OCI-LY7 (cell line): ENCODE measurements at regions not wholly inside any gene's neighbourhood (a gene's known extent, or its start where the extent isn't known, plus 50 kb on each side); places are given as distances from the start of the nearest gene placed in this dataset.

Source experiments
- BruUV-seq: library from RNA; stranded (reverse); fragments of 400-500 nt; replicated peaks from 2 replicates; lab custom pipeline; 2021; lab: Mats Ljungman, UMichigan
- CTCF ChIA-PET: fragments of 300-600 bp; sonication (Branson Sonifier 250); formaldehyde crosslinking; loops from one replicate; lab custom pipeline; 2022; ENCODE audit warnings: antibody characterized with exemption; ENCODE audit not compliant: unreplicated experiment; lab: Charles Lee
- POLR2A ChIA-PET: fragments of 300-600 bp; sonication (Branson Sonifier 250); formaldehyde crosslinking; loops from one replicate; lab custom pipeline; 2022; ENCODE audit warnings: antibody characterized with exemption; lab: Charles Lee
- DNase-seq: peaks from one replicate; pipeline ENCODE4 v3.0.0-alpha.2; 2015; ENCODE audit warnings: low spot score
- H2AFZ ChIP-seq: fragments of 200-600 bp; sonication (generic), shearing (Covaris generic); 2 replicates; pipeline ENCODE4 v1.6.1; 2014; ENCODE audit warnings: mild to moderate bottlenecking, antibody characterized with exemption, low read length, moderate library complexity
- H3K27ac ChIP-seq: fragments of 200-600 bp; sonication (generic); 2 replicates; pipeline ENCODE4 v1.5.1; 2014; ENCODE audit warnings: mixed run types, low read depth, mild to moderate bottlenecking, moderate library complexity, low read length, inconsistent platforms; ENCODE audit not compliant: poor library complexity, severe bottlenecking
- H3K36me3 ChIP-seq: fragments of 200-600 bp; sonication (generic); 2 replicates; pipeline ENCODE4 v1.6.1; 2014; ENCODE audit warnings: mild to moderate bottlenecking, antibody characterized with exemption, low read length, moderate library complexity, mixed read lengths; ENCODE audit not compliant: insufficient read depth
- H3K4me1 ChIP-seq: fragments of 200-600 bp; sonication (generic); 2 replicates; pipeline ENCODE4 v1.5.1; 2014; ENCODE audit warnings: mild to moderate bottlenecking, low read length; ENCODE audit not compliant: insufficient read depth, poor library complexity, severe bottlenecking
- H3K4me2 ChIP-seq: fragments of 200-600 bp; sonication (generic); 2 replicates; pipeline ENCODE4 v1.6.1; 2014; ENCODE audit warnings: mild to moderate bottlenecking, low read length
- H3K4me3 ChIP-seq: fragments of 200-600 bp; sonication (generic); 2 replicates; pipeline ENCODE4 v1.5.1; 2014; ENCODE audit warnings: mild to moderate bottlenecking, low read depth, low read length; ENCODE audit not compliant: poor library complexity, severe bottlenecking
- H3K79me2 ChIP-seq: fragments of 200-600 bp; sonication (generic); 2 replicates; pipeline ENCODE4 v1.6.1; 2016; ENCODE audit warnings: low read depth, mild to moderate bottlenecking, low read length, moderate library complexity, mixed read lengths; ENCODE audit not compliant: insufficient read depth
- H3K9me2 ChIP-seq: fragments of 200-600 bp; sonication (generic); 2 replicates; pipeline ENCODE4 v1.6.1; 2016; ENCODE audit warnings: mild to moderate bottlenecking, low read length, mixed read lengths; ENCODE audit not compliant: insufficient read depth
- H3K9me3 ChIP-seq: fragments of 200-600 bp; sonication (generic); 2 replicates; pipeline ENCODE4 v1.6.1; 2014; ENCODE audit warnings: mild to moderate bottlenecking, mixed run types, low read length, mixed read lengths
- H4K20me1 ChIP-seq: fragments of 200-600 bp; sonication (generic); 2 replicates; pipeline ENCODE4 v1.6.1; 2014; ENCODE audit warnings: mild to moderate bottlenecking, antibody characterized with exemption, low read length, moderate library complexity, mixed read lengths; ENCODE audit not compliant: insufficient read depth
- CTCF ChIP-seq: fragments of 200-600 bp; sonication (generic); conservative IDR thresholded peaks from 2 replicates; pipeline ENCODE4 v1.5.1; 2014; ENCODE audit warnings: mild to moderate bottlenecking, antibody characterized with exemption, low read length, moderate library complexity, mixed read lengths
- EZH2phosphoT487 ChIP-seq: fragments of 200-600 bp; sonication (generic); IDR thresholded peaks from 2 replicates; pipeline ENCODE4 v1.6.1; 2018; ENCODE audit warnings: low read depth, borderline replicate concordance, mild to moderate bottlenecking, mixed run types, antibody characterized with exemption, low read length, moderate library complexity, mixed read lengths
- intact Hi-C: fragments of 100-400 bp; cut with micrococcal nuclease; formaldehyde crosslinking; loops from one replicate; pipeline ENCODE4 v1.10.0; 2022; ENCODE audit not compliant: unreplicated experiment

GRCh38 chr18:43936176-43936575 is 658.9 kb upstream of the SYT4 start:
- no peak for TF ChIP-seq EZH2phosphoT487
- Histone ChIP-seq H3K36me3 (no peaks in the 10 kb centered on the region), H3K9me3 (no peaks in the 10 kb centered on the region), H3K27ac (no peak overlapping the region), H2AFZ (no peak overlapping the region), H3K4me1 (no peaks in the 10 kb centered on the region), H3K79me2 (no peaks in the 10 kb centered on the region), H3K4me2 (no peak overlapping the region), H4K20me1 (no peaks in the 10 kb centered on the region), H3K9me2 (no peaks in the 10 kb centered on the region), H3K4me3 (no peak overlapping the region)
- no peak for DNase-seq
- no TSS peak for BruUV-seq
- ChIA-PET POLR2A (no interaction called here), CTCF (no interaction called here)
- intact Hi-C loops = no loop called here

DNA sequence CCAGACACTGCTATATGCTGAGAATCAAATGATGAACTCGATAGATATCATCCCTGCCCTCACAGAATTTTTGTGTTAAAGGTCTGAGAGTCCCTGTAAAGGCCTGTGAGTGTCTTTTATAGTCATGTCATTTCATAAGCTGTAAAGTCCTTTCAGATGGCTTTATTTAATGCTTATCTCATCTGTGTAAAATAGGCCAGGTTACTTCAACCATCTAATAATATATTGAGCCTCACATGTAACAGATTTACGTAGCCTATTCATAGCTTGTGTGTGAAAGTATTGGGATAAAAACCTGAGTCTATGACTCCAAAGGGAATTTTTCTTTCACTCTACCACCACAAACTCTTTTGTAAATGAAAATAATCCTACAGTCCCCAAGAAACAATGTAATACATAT is 672.0 kb upstream of the SYT4 start:
- TF ChIP-seq CTCF = no peak
- TF ChIP-seq EZH2phosphoT487 = no peak
- intact Hi-C loops = no loop called here
- no peak for DNase-seq
- Histone ChIP-seq H2AFZ (no peak overlapping the region), H3K4me3 (no peak overlapping the region), H3K9me2 (no peaks in the 10 kb centered on the region), H3K79me2 (no peaks in the 10 kb centered on the region), H3K36me3 (no peaks in the 10 kb centered on the region), H4K20me1 (no peaks in the 10 kb centered on the region), H3K4me2 (no peak overlapping the region), H3K9me3 (no peaks in the 10 kb centered on the region), H3K4me1 (no peaks in the 10 kb centered on the region), H3K27ac (no peak overlapping the region)
- ChIA-PET CTCF (no interaction called here), POLR2A (no interaction called here)
- BruUV-seq = no TSS peak

DNA sequence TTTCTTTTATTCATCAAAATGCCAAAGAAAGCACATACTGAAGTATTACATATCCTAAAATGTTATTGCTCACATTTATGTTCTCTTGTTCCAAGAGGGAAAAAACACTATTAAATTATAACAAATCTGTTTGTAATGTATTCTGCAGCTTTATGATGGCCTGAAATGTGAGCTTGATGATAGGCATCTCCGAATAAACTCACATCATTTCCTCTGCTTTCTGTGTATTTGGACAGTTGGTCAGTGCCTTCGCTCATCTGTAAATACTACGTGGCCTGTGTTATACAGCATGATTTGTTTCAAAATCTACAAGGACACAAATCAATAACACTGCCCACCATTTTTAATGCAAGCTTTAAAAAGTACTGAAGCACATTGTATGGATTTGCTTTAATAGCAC is 672.8 kb upstream of the SYT4 start:
- no peaks in the 10 kb centered on the region for H3K9me3 ChIP-seq
- no peak overlapping the region for H3K4me2 ChIP-seq
- DNase-seq = no peak
- H3K9me2 ChIP-seq = no peaks in the 10 kb centered on the region
- ChIA-PET CTCF (no interaction called here), POLR2A (no interaction called here)
- H2AFZ ChIP-seq = no peak overlapping the region
- TF ChIP-seq CTCF (no peak), EZH2phosphoT487 (no peak)
- no TSS peak for BruUV-seq
- H3K79me2 ChIP-seq = no peaks in the 10 kb centered on the region
- no peak overlapping the region for H3K4me3 ChIP-seq
- H3K4me1 ChIP-seq = no peaks in the 10 kb centered on the region
- H3K27ac ChIP-seq = no peak overlapping the region
- intact Hi-C loops = no loop called here
- no peaks in the 10 kb centered on the region for H4K20me1 ChIP-seq
- no peaks in the 10 kb centered on the region for H3K36me3 ChIP-seq
